ENCODE measurements at regions not wholly inside any gene's neighbourhood (a gene's known extent, or its start where the extent isn't known, plus 50 kb on each side); places are given as distances from the start of the nearest gene placed in this dataset.

DNA sequence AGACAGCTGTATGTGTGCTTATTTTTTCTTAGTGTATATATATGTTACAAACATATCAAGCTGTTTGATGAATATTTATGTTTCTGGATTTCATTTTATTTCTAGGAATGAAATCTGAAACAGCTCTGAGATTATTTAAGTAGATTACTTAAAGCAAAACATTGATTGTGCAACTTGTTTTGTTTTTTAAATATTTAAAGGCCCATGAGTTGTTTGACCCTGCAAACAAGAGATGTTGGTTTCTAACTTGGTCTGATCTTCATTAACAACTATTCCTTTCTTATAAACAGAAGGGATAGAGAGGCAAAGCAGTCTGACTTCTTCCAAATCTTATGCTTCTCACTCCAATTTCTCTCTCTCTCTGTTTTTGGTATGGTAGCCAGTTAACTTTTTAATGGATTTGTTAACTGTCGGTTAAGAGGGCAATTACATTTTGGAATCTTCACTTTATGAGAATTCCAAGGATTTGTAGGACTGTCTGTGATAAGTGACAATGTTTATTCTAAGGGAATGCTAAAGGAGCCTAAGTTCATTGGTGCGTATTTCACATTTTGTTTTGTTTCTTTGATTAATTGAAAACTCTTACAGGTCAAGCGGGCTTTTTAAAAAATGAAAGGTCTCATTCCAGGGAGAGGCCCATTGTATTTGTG, 102.6 kb upstream of the HMGA2 start:
- TF ChIP-seq, protein P1, sequence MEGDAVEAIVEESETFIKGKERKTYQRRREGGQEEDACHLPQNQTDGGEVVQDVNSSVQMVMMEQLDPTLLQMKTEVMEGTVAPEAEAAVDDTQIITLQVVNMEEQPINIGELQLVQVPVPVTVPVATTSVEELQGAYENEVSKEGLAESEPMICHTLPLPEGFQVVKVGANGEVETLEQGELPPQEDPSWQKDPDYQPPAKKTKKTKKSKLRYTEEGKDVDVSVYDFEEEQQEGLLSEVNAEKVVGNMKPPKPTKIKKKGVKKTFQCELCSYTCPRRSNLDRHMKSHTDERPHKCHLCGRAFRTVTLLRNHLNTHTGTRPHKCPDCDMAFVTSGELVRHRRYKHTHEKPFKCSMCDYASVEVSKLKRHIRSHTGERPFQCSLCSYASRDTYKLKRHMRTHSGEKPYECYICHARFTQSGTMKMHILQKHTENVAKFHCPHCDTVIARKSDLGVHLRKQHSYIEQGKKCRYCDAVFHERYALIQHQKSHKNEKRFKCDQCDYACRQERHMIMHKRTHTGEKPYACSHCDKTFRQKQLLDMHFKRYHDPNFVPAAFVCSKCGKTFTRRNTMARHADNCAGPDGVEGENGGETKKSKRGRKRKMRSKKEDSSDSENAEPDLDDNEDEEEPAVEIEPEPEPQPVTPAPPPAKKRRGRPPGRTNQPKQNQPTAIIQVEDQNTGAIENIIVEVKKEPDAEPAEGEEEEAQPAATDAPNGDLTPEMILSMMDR (conservative IDR thresholded peaks at IDR 0.05; ENCODE audit: low read depth, low read length): no peak
- TF ChIP-seq EZH2 (IDR thresholded peaks at IDR 0.05; ENCODE audit: borderline replicate concordance, low read depth, low read length, poor library complexity, severe bottlenecking): no peak
